CD4-positive, alpha-beta T cell treated with Interleukin-4 for 1 hour (primary cell): ENCODE measurements at regions not wholly inside any gene's neighbourhood (a gene's known extent, or its start where the extent isn't known, plus 50 kb on each side); places are given as distances from the start of the nearest gene placed in this dataset.
"Not testable (repeated sequence)": the region's sequence is repeated elsewhere in the genome, so short reads cannot be mapped to it uniquely, and the experiment has no call there.

Experiments
- DNase-seq, 2 donors: peaks; one replicate each; pipeline ENCODE4 v3.0.0-alpha.2; 2020 to 2022

DNA sequence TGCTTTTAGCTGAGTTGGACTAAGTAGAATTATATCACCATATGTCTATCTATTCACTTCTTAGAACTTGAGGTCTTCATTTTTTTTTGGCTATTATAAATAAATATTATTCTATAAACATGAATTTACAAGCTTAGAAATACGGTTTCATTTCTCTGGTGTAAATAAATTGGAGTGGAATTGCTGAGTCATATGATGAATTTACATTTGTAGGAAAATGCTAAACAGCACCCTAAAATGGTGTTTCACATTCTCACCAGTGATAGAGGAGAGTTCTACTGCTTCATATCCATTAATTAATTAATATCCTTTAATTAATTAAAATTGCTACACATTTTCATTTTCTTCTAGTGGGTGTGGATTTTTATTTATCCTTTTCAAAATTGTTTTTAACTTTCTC lies 318.3 kb downstream of the MDFIC start:
- no peak for DNase-seq

DNA sequence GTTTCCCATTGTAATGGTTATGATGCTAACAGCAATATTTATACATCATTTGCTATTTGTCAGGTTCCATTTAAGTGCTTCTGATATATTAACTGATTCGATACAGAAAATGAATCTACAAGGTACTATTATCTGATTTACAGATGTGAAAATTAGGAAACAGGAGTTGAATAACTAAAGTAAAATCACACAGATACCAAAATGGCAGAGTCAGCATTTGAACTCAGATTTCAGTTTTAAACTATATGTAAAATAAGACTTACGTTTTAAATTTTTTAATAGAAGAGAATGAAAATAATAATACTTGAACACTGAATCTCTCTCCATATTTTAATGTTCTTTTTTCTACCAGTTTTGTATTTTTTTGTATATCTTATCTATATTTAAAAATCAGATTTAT lies 313.2 kb downstream of the MDFIC start:
- no peak for DNase-seq

DNA sequence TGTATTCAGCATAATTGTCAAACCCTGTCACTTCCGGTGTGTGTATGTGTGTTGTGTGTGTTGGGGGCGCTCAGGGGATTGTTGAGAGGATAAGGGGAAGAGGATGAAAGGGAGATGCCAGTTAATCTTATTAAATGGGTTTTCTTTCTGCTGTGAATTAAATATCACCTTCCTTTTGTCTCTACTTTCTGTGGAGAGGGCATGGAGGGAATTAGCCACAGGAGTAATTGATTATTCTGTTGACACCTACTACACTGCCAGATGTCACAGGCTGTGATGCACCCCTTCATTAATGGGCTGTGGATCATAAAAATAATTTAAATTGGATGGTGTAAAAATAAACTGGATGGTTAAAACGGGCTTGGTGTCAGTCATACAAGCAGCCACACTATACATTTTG lies 311.9 kb downstream of the MDFIC start:
- no peak for DNase-seq

DNA sequence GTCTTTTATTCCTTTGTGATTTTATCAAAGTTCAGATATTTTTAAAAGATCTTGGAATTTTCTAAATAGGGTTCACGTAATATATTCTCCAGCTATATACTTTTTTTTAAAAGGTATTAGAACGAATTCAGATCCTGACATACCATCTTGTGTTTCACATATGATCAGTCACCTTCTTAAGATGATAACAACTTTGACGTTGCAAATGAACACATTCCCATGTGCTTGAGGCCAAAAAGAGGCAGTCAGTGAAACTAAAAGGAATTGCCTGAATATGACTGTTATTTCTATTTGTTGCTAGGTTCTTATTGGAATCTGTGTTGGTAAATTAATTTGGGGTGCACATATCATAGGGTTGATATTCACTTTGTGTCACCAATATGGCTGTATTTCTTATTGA lies 310.1 kb downstream of the MDFIC start:
- DNase-seq, result no peak

DNA sequence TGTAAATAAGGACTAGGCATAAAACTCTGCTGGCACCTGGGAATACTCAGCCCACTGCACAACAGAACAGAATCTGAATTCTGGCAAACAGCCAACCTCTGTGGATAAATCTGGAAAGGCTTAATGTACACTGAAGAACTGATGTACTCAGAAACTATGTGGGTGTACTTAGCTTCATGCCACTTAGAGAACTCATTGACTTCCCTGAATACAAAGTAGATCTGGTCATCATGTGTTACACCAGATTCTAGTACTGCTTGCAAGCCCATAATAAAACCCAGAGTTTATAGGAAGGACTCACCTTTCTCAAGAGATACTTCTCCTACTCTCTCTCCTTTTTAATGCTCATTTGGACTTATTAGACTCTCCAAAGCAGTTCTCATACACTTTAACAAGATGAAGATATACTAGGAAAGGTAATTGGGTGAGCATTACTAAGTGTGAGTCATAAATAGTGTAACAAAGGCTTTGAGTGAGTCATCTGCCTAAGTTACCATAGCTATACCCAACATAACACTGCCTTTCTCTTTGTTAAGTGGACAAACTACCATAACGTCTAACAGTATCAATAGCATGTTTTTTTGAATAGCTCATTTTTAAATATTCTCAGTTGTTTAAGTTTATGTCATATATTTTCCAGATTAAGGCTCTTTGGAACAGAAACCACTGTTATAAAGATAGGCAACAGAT lies 309.1 kb downstream of the MDFIC start:
- DNase-seq, result peak in 1 of 2 donors; percentile 38

DNA sequence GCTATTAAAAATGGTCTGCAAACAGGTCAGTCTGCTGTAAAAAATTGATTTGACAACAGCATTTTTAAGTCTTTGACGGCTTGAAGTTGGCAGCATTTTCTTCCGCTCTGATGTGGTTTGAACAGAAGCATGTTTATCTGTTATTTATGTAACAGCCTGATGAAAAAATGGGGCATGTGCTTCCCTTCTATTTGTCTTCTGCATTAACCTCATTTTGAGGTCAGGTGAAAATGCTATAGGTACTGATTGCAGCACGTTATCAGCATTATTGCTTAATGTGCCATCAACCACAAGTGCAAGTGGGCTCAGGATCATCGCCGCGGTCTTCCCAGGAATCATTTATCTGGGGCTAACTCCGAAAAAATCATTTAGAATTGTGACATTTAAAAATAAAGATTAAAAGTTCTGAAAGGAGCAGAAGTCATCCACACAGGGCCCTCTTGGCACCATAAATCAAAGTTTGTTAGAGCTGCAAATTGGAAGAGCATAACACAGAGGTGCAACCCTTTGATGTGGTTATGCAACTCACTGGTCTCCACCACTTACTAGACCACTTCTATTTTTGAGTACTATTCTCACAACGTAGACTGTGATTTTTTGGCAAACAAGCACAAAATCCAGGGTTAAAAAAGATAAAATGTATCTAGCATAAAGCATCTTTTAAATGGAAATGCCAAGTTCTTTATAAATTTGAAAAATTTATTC lies 307.7 kb downstream of the MDFIC start:
- peak in 1 of 2 donors; percentile 56 for DNase-seq

DNA sequence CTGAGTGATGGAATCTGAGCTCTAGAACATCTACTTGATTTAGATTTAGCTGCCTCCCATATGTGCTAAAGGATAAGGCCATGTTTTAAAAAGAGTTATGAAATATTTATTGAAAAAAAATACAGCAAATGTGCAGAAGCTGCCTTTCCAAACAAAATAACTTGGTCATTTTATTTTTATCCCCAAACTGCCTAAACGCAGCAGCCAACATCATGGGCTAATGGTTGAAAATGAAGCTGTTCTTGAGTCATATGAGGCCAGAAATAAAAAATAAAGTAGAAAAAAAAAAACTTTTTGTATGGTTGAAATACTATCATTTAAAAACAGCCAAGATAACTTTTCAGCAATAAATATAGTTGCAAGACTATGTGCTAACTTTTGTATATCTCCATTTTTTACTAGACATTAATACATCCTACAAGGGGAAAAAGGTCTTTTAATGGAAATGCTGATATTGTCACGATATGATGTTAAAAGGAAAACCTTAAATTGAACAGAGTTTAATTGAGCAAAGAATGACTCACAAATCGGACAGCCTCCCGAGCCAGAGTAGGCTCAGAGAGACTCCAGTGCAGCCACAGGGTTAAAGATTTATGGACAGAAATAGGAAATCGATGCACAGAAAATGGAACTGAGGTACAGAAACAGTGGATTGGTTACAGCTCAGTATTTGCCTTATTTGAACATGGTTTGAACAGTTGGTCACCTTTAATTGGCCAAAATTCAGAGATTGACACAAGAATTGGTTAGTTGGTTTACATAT lies 305.8 kb downstream of the MDFIC start:
- DNase-seq, result no peak

DNA sequence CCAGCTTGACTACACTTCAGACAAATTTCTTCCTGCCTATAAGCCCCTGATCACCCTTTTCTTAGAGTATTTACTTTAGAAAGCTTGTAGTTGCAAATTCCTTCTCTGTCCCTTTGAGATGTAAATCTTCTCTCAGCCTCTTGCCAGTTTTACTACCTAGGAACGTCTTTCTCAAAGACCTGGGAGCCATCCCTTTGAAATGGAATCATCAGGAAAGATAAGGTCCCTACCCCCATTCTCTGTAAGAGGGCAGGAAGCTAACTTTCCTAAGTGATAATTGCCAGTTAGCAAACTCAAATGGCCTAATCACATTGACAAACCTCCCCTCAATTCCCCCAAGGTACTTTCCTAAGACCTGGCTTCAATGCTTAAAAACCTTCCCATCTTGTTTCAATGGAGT lies 304.5 kb downstream of the MDFIC start:
- DNase-seq, result no peak

DNA sequence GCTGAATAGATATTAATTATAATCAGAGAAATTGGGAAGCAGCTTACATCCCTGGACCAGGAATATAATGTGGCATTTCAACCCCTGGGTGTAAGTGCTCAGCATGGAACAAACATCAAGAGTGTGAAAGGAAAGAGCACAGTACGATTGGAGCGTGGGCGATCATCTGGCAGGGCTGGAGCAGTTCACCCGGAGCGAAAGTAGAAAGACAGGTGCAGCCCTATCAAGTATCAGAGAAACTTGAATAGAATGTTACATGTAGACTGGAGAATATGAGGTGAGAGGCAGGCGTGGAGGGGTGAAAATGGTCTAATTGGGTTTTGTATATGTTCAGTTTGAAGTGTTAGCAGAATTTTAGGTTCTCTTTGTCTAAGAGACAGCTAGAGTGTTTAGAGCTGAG lies 303.0 kb downstream of the MDFIC start:
- no peak for DNase-seq

DNA sequence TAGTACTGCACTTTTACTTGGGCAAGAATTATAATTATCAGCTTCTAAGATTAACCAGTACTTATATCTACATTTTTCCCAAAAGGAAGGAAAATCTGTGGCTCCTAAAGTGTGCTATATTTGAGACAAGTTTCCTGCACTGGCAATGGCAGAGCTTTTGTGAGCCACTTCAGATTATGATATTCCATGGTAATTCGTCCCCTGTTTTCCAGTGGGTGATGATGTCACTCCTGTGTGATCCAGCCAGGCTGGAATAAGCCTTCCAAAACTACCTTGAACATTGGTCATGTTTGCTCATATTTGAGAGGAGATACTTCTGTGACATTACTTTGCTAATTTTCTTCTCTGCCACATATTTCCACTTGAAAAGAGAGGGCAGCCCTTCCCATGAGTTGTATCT lies 302.1 kb downstream of the MDFIC start:
- DNase-seq, result no peak

DNA sequence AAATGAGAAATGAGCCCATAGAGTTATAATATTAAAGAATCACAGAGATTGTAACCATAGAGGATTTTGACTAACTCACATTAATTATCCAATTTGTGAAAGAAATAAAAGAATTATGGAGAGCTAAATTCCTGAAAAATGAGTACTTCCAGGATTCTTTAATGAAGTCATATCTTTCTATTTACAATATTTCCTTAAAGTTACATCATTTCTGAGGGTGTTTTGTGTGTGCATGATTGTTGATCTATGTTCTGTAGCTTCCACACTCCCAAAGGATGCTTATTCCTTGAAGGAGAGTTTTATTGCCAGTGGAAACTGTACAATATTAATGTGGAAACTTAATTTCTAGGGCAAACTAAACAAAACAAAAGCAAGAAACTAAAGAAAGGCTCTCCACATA lies 299.6 kb downstream of the MDFIC start:
- DNase-seq, result no peak

DNA sequence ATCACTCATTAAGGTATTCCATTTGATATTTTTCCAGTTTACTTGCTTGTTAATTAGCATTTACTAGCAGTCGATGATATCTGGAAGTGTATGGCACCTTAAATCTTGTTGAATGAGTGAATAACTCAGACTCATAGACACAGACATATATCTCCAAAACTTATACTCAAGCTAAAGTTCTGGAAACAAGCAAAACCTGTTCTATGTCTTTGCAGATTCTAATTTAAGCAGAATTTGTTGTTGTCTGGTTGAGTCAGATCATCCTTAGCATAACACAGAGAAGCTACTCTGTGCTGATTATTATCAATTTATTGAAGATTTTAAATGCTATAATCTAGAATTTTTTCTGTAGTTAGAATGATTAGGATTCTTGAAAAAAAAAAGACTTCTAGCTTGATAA lies 296.2 kb downstream of the MDFIC start:
- DNase-seq, result no peak

DNA sequence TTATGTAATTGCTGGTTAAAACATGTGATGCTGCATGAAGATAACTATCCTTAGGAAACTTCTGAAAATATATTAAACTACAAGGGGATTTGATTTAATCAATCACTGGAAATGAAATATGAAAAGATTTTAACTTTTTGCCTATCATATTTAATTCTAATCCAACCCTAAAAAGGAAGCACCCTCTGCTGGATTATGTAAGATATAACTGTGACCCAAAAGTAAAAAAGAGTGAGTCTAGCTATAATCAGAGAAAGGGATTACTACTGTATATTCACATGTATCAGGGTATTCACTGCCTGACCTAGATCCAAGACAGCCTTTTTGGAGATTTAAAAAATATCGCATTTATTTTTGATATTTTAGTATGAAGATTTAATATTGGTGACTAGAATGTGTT lies 295.5 kb downstream of the MDFIC start:
- DNase-seq, result peak in 1 of 2 donors; percentile 36

DNA sequence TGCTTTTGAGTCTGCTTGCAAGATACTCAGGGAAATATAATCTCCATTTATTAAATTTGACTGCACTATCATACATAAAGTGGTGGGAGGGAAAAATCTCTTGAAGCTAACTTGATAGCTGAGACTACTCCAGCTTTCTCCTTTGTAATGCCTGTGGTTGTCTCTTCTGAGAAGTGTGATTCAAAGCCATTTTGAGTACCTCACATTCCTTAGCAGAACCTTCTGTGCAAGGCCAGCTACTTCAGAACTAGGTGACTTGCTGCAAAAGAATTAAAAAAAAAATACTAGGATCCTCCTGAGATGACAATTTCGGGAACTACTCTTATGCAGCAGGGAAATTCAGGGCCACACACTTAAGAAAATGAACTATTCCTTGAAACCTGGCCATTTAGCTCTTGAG lies 294.8 kb downstream of the MDFIC start:
- no peak for DNase-seq

DNA sequence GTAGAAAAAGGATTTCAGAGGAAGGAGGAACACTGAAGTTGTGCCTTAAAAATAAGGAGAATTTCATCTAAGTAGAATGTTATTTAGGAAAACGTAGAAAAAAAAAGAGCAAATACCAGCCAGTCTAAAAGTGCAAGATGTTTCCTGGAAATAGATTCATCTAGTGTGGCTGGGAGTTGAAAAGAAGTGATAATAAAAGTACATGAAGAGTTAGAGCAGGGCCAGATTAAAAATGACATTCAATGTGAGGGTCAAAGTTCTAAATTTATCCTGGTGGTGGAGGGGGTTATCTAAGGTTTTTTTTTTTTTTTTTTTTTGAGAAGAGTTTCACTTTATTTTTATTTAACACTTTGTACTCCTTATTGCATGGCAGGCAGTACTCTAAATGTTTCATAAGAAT lies 289.3 kb downstream of the MDFIC start:
- no peak for DNase-seq

DNA sequence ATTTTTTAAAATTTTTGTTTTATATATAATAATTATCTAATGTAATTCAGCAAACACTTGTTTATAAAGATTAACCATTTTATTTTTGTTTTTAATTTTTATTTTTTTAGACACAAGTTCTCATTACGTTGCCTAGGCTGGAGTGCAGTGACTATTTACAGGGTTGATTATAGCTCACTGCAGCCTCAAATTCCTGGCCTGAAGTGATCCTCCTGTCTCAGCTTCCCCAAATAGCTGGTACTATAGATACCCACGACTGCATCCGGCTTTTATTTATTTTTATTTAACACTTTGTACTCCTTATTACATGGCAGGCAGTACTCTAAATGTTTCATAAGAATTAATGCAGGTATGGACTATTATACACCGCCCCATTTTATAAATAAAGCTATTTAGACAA lies 288.7 kb downstream of the MDFIC start:
- no peak for DNase-seq

DNA sequence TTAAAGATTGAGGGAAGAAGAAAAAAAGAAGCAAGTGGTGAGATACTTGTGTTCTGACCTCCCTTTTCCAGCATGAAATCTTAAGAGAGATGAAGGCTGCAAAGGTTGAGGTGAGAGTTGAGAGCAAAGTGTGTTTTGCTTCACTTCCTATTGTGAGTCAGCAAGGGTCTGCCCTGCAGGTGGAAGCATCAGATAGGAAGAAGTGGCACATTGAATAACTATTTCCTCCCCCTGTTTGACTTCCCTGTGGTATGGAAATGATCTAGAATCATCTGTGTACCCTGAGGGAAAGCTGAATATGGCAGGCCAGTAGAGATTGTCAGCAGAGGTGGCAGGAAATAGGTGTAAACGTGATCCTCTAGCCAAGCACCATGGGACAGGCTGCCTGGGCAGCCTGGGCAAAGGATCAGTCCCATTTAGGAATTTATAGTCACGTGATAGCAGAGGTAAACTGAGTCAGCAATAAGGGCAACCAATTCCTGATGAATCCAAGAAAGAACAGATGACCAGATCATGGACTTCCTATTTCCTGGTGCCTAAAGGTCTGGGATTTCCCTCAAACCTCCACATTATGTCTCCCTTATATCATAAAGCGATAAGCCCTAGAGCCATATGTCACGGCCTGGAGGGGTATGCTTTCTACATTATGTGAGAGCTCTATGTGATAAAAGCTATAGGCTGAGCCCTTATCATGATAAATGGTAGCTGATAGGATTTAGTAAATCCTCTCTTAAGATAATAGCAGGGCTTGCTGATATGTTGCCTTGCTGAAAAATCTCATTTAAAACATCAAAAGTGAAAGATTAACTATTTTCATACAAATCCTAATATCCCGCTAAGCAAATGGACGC lies 287.0 kb downstream of the MDFIC start:
- DNase-seq, result no peak

DNA sequence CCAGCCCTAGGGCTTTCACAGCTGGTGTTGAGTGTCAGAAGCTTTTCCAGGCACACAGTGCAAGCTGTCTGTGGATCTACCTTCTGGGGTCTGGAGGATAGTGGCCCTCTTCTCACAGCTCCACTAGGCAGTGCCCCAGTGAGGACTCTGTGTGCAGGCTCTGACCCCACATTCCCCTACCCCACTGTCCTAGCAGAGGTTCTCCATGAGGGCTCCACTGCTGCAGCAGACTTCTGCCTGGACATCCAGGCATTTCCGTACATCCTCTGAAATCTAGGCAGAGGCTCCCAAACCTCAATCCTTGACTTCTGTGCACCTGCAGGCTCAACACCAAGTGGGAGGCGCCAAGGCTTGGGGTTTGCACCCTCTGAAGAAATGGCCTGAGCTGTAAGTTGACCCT lies 284.5 kb downstream of the MDFIC start:
- DNase-seq, result not testable (repeated sequence)

DNA sequence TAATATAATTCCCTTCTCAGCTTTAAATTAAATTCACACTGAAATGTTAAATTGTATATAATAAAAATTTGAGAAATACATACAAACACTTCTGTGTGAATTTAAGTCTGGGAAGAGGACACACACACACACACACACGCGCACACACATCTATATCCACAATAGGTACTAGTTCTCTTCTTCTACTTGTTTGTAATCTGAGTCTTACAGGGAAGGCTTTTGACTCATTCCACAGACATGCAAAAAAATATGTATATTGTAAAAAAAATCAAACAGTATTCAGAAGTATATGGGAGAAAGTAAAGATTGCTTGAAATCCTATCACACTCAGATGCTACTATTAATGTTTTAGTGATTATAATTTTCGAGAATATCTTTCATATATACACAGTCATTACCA lies 276.2 kb downstream of the MDFIC start:
- no peak for DNase-seq

DNA sequence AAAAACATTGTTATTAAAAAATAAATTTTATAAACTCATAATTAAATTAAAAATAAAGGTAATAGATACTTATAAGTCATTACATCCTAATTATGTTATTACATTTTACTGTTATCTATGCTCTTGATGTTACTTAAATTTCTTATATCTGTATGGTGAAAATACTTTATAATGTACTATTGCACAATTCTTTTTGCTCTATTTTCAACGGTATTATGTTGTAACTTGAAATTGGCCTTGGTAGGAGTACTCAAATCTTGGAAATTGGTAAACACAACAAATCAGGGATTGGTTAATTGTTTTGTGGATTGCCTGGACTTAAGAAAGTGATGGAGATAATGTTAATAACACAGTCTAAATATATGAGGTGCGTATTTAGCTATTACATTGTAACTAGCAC lies 273.3 kb downstream of the MDFIC start:
- DNase-seq, result no peak

DNA sequence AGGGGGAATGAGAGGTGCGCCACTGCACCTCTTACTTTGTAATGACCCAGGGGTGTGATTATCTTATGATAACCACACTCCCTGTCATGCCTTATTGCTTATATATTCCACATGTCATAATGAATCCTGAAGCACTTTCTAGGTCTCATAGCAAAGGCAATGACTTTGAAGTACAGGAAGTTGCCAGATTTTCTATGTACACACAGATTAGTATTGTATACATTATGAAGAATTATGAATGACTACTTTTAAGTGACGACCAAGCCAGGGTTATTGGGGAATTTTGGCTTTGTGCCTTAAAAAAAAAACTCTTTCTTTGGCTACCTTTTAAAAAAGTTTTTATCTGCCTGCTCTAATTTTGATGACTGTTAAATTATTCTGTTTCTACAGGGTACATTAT lies 269.6 kb downstream of the MDFIC start:
- DNase-seq, result no peak

DNA sequence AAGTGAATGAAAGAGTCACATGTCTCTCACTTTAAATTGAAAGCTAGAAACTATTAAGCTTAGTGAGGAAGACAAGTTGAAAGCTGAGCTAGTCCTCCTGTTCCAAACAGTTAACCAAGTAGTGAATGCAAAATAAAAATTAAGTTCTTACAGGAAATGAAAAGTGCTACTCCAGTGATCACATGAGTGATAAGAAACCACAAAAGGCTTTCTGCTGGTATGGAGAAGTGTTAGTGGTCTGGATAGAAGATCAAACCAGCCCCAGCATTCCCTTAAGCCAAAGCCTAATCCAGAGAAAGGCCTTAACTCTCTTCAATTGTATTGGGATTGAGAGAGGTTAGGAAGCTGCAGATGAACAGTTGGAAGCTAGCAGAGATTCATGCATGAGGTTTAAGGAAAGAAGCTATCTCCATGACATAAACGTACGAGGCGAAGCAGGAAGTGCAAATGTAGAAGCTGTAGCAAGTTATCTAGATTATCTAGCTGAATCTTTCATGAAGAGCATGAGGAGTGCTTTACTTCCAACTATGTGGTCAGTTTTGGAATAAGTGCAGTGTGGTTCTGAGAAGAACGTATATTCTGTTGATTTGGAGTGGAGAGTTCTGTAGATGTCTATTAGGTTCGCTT lies 261.6 kb downstream of the MDFIC start:
- DNase-seq, result peak in 1 of 2 donors; percentile 22

DNA sequence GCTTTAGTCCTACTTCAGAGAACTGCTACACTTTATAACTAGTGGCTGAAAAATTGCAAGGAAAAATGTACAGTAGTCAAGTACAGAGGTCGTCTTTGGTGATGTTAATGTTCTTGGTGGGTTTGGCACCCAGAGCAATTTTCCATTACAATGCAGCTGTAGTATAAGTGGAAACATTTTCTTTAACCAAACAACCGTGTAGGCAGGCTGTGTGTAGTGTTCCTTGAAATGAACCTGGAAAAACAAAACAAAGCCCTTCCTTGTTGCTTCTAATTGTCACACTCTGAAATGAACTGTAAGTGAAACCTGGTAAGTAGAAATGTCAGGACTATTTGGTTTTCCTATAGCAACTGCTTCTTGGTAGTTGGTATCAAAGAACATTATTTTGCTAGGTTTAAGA lies 256.9 kb downstream of the MDFIC start:
- no peak for DNase-seq
